GM18502 (cell line): ENCODE measurements at regions not wholly inside any gene's neighbourhood (a gene's known extent, or its start where the extent isn't known, plus 50 kb on each side); places are given as distances from the start of the nearest gene placed in this dataset.

Experiments used
- ATAC-seq: cut with Tn5 transposase; IDR thresholded peaks from one replicate; pipeline ENCODE4 v1.9.1; 2021; ENCODE audit warnings: mild to moderate bottlenecking; ENCODE audit not compliant: unreplicated experiment, poor library complexity

DNA sequence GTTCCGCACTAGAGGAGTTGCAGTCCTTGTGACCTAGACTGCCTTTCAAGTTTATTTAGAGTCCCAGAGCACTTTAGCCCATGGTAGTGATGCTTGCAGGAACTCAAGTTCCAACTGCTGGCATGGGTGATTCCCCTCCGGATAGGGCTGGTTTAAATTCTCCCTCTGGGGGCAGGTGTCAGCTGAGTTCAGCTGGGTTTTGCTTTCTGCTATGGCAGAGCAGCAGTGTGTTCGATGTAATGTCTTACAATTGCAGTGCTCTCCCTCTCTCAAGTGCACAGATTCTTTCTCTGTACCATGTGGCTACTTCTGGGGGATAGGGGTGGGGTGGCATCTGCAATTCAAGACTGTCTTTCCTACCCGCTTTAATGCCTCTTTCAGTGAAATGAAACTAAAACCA is 164.8 kb upstream of the ZIC3 start:
- ATAC-seq = no peak

DNA sequence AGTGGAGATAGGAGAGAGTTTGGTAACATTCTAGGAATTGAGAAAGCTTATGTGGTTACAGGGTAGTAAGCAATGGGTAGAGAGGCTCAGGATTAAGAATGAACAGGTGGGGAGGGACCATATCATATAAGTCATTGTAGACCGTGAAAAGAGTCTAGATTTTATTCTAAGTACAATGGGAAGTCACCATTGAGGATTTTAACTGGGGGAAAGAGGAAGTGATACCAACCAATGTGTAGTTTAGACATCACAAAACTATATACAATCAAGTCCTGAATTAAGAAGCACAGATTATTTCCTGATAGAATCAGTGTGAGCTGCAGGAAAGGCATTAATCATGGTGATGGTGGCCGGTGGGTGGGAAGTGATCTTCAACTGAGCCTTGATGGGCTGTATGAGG is 178.3 kb upstream of the ZIC3 start:
- no peak for ATAC-seq

DNA sequence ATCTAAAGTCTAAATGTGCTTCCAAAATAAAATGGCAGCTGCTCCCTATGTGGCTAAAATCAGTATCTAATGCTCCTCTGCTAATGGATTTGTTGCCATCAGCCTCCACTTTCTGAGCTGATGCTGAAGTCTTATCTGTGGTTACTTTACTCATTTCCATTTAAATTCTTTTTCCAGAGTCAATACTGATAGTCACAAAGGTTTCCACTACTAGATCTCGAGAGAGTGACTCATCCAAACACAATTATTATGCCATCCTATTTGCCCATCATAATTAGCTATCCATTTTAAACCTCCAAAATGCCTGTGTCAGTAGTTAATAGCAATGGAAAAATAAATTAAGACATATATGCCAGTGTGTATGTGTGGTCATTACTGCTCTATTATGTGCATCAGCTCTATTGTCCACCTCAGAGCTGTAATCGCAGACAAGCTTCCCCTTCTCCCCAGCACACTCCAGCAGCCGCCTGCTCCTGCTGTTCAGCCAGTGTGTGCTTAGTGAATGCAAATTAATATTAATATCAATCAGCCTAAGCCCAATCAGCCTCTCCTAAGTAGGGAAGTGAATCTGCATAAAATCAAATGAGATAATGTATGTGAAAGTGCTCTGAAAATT is 199.8 kb upstream of the ZIC3 start:
- no peak for ATAC-seq

DNA sequence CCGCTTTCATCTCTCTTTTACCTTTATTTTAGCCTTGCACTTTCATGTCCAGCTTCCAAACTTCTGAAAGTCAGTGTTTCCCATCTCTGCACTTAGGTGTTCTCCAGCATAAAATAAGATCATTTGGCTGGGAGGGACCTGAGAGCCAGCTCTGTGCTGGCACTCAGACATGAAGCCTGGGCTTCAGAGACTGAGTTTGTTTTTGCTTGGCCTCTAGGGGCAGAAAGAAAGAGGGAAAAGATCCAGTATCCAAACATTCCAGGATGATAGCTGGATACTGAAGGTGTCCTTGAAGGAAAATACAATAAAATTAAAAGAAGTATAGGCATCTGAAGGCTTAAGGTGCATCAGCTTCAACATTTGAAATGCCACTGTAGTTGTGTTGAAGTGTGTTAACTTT is 202.4 kb upstream of the ZIC3 start:
- ATAC-seq = no peak

DNA sequence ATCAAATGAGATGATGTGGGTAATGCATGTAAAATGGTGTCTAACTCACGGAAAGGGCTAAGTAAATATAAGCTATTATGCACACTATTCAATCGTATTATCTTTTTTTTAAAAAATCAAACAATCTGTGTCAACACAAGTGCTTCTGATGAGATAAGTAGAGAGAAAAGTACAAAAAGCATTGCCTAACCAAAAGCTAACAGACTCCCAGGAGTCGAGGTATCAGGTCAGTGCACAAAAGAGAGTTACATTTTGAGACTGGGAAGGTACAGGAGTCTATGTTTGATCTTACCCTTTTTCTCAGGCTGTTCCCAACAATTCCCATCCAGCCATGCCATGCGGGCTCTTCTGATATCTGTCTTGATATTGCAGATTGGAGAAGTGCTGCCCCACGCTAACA is 203.3 kb upstream of the ZIC3 start:
- ATAC-seq = no peak

DNA sequence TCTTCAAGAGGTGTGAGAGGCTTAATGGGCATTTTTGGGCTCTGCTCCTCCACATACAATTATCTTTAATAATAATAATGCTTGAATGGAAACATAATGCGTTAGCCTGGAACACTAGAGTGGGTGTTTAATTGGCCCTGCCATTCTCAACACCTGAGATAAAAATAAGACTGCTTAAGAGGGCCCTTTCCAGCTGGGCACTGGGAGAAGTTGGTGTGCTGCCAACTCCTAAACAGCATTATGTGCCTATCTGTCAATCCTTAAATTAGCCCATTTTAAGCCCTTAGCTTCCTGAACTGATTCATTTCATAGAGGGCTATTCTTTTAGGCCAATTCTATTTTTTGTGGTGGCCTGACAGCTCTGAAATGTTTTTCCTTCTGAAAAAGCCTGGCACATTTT is 211.1 kb upstream of the ZIC3 start:
- no peak for ATAC-seq

DNA sequence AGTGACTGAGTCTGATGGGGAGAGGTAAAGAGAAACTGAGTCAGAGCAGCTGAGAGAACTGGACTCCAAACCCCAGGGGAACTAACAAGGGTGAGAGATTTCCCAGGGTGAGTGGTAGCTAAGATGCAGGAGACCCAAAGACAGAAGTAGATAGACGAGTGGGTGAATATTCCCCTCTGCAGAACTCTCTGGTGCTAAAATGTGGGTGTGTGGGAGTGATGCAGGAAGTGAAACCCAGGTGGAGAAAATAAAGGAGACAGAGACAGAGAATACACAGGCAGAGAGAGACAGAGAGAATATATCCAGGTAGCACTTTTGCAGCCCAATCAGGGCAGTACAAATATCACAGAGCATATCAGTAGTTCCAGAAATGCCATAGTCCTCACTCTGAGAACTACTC is 212.5 kb upstream of the ZIC3 start:
- ATAC-seq = no peak

DNA sequence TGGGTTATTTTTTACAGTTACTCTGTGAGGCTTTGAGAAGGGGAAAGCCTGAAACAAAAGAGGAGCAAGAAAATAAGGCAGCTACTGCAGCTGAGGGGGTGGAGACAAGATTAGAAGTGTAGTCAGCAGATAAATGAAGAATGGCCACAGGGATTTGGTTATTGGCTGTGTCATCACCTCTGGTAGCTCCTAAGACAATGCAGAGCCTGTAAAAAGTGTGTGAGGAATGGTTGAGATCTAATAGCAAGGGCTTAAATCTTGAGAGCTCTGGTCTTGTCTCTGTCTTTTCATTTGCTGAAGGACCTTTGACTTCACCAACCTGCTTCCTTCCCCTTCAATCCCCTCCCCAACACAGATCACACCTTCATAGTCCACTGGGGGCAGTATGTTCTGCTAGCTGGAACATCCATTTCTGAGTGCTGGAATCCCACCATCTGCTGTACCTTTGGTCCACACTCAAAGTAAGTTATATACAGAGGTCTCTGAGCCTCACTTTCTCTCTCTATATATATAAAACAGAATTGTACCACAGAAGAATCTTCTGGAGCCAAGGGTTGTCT is 213.7 kb upstream of the ZIC3 start:
- no peak for ATAC-seq

DNA sequence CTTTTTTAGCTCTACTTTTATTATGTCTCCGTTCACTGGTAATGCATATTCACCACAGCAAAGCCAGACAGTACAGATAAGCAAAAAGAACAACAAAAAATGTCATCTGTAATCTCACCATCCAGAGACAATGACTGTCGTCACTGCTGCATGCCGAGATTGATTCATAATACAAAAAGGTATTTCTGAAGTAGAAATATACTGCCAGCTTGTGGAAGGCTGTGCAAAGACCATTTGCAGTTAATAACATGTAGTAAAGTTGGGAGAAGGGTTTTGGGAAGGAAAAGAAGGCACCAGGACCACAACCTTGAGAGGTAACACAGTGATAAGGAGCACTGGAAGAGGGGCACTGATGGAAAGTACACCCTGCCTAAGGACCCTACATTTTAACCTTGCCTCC is 223.0 kb upstream of the ZIC3 start:
- no peak for ATAC-seq

DNA sequence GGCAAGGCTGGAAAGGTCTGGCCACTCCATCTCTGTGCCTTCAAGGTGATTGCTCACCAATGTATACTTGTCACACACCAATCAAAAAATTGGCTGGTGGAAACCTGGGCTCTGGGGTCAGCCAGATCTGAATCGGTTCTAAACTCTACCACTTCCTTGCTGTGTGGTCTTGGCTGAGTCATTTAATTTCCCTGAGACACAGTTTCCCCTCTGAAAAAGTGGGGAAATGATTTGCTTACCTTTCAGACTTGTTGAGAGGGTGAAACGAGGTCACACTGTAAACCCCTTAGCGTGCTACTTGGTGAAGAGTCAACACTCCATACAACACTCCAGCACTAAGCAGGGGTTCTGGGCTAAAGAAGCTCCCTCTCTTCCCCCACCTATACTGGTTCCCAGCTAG is 252.3 kb upstream of the ZIC3 start:
- ATAC-seq = no peak

DNA sequence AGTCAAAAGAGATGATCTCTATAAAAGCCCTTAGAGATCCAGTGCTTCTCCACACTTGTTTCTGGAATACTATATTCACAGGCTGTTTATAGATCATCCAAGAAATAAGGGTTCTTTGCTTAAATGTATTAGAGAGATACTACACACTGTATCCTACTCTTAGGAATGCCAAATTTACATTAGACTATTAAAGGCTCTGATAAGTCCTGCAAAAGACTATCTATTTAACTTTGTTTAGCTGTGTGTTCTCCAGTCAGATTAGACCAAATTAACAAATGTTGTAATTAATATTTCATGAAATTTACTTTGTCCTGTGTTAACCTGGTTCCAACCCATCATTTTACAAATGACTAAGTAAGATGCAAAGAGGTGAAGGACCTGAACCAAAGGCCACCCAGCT is 260.5 kb upstream of the ZIC3 start:
- no peak for ATAC-seq

DNA sequence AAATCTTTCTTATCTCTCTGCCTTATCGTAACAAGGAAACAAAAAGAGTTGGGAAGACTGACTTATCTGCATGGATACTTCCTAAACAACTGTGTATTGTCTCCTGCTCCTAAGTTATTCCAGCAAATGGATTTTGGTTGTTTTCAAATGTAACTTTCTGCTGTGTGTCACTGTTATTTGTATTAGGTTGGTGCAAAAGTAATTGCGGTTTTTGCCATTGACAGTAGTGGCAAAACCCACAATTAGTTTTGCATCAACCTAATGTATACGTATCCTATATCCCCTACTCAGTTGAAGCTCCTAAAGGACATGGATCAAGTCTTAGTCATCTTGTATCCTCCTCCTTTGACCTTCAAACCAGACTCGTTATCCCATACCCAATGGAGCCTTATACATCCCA is 263.4 kb upstream of the GPR101 start:
- no peak for ATAC-seq

DNA sequence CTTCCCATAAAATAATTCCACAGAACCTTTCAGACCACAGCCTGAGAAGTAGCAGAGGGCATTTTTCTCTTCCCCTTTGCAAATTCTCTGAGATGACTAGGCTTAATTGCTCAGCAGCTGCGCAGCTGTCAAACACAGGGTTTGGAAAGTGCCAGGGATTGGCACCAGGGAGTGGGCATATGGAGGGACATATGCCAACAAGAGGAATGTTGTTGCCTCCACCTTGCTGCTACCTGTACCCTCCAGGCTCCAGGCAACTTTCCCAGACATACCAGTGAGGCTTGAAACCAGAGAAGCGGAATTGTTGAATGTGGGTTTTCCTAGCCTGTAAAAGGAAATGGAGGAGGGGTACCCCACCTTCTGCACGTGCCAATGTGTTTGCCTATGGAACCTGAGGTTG is 256.2 kb upstream of the GPR101 start:
- no peak for ATAC-seq

DNA sequence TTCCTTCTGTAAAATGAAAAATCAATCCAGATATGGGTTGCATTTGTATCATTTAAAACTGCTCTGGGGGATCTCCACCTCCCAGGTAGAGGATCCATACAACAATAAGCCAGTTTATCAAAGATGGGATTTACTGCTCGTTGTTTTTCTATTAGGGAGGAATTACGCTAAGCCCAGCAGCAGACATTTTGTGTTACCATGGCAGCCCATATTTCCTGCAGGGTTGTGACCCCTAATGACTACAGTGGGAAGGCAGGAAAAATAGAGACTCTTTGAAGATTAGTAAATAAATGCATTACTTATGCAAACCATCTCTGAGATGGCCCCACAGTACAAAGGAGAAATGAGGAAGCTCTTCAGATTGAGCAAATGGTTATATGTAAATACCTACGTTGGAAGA is 253.4 kb upstream of the GPR101 start:
- no peak for ATAC-seq

DNA sequence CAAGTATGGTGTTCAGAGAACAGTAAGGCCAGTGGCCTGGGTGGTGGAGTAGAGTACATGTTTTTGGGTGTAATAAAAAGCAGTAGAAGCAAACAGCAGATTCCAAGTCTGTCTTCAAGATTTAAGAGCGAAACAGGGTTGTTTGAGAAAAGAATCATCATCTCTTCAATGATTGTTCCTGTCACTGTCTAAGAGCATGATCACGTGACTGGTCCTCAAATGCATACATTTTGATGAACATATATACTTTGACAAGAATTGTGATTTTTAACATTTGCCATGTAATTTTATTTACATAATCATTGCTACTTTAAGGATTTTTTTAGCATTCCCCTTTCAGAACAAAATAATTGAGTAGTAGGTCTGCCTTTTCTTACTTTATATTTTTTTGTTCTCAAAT is 252.6 kb upstream of the GPR101 start:
- ATAC-seq = no peak

DNA sequence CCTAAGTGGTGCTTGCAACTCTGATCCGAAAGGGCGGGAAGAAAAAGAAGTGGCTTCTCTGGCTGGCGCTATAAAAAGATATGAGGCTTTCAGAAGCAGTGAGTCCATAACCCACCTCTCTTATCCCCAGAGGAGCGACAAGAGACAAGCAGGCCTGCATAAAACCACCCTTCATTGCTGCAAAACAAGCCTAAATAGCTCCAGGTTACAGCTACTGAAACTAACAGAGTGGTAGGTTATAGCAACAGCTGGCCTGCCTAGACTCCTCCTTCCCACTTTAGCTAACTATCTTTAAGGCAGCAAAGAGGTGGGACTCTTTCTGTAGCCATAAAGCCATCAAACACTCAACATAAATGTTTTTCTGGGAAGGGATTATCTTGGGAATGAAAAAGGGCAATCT is 245.0 kb upstream of the GPR101 start:
- no peak for ATAC-seq

DNA sequence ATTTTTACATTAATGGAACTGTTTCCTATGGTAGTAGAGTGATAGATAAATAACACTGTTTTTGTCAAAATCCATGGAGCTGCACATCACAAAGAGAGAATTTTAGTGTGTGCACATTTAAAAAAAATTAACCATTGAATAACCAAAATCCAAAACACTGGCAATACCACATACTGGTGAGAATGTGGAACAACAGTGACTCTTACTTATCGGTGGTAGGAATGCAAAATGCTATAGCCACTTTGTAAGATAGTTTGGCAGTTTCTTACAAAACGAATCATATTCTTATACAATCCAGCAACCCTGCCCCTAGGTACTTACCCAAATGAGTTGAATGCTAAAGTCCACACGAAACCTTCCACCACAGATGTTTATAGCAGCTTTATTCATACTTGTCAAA is 229.6 kb upstream of the GPR101 start:
- ATAC-seq = no peak

DNA sequence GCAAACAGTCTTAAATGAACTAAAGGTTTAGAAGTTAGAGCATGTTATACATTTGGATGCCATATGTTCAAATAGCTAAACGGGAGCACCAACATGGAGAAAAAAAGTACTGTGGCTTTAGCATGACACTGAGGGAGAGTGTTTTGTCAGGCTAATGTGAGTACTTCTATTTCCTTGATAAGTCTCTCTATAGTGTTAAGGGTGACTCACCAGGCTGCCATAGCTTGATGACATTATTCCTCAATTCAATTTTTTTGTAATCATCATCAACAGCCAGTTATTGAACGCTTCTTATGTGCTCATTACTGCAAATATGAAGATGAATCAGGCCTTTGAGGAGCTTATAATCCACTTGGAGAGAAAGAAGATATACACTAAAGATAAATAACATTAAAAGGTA is 211.4 kb upstream of the GPR101 start:
- ATAC-seq = no peak

DNA sequence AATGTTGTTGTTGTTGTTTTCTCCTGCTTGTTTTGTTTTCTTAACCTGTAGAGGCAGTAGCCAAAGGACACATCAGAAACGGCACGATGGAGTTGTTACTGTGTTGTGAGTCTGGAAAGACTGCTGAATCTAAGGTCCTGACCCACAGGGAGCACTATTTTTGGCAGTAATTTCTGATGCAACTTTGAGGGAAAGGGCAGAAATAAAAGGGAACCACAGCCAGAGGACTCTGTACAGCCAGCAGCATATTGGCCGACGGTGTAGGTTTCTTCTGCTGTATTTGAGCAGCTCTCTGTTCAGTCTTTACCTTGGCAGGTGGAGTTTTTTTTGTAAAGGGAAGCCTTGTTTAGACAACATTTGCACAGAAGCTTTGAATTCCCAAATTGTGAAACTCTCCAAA is 203.0 kb upstream of the GPR101 start:
- no peak for ATAC-seq

DNA sequence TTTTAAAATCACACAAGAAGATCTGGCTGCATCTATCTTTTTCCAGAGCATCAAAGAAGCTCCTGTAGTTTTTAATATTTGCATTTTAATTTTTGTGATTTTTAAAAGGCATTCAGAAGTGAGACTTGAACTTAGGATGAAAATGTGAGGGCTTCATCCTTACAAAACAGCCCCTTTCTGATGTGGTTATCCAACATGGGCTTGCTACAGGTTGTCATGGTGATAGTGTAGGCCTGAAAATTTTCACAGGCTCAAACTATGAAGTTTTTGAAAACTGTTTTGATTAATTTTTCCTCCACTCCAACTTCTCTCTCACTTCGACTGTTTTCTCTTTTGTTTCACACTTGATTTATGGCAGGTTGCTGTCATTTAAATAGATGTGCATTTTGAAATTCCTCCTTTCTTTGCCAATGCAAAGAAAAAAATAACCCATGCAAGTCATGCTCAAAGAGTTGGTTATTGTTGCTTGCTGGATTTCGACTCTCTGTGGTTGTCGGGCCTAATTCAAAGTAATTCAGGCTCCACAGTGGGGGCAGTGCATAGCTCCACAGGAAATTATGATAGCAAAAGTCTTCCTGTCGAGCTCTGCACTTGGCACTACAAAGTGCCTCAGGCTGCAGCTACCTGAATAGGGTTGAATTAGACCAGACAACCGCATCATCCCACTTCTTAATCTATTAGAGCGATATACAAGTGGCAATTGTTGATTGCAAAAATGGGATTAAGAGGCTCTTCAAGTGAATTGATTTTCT is 201.0 kb upstream of the GPR101 start:
- no peak for ATAC-seq

DNA sequence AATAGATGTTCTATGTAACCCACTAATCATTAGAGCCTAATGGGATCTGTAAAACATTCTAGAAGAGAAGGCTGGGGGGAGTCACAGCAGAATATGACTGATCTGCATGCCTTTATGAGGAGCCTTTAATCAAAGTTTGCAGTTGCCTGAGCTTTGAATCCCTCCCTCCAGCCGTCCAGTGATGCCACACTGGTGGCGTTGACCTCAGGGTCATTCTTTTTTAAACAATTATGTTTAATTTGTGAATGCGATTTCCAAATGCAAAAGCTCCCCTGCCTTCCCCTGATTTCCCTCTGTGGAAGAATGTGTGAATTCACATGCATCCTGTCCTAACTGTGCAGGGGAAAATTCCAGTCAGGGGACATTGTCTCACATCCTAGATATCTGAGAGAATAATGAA is 199.7 kb upstream of the GPR101 start:
- ATAC-seq = no peak

DNA sequence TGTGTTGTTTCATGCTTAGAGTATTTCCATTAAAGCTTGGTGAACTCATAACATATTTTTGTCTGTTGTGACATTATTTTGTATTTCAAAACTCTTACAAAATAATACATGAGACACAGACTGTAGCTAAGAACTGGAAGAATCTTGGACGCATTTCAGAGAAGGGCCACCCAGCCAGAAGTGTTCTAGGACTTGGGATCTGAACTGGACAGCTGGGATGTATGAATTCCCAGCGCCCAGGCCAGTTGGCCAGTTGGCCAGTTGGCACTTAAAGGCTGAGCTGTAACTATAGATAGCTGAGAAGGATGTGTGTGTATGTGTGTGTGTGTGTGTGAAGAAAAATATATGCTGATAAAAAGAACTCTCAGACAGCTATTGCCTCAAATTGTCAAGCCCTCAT is 193.4 kb upstream of the GPR101 start:
- no peak for ATAC-seq
